OCI-M2 (cell line): ENCODE measurements at regions not wholly inside any gene's neighbourhood (a gene's known extent, or its start where the extent isn't known, plus 50 kb on each side); places are given as distances from the start of the nearest gene placed in this dataset.
"Not testable (repeated sequence)": the region's sequence is repeated elsewhere in the genome, so short reads cannot be mapped to it uniquely, and the experiment has no call there.

Experiments used
- DNase-seq: peaks from one replicate; lab custom pipeline; 2025; ENCODE audit not compliant: unreplicated experiment; lab: John Stamatoyannopoulos, UW

- DNase-seq = not testable (repeated sequence)
Measured at GRCh38 chr14:105620865-105621471, 94.6 kb downstream of the TMEM121 start.

- not testable (repeated sequence) for DNase-seq
Measured at GRCh38 chr14:105621479-105622328, 95.3 kb downstream of the TMEM121 start.

- DNase-seq = no peak
Measured at GRCh38 chr14:105622329-105622955, 96.1 kb downstream of the TMEM121 start.

DNA sequence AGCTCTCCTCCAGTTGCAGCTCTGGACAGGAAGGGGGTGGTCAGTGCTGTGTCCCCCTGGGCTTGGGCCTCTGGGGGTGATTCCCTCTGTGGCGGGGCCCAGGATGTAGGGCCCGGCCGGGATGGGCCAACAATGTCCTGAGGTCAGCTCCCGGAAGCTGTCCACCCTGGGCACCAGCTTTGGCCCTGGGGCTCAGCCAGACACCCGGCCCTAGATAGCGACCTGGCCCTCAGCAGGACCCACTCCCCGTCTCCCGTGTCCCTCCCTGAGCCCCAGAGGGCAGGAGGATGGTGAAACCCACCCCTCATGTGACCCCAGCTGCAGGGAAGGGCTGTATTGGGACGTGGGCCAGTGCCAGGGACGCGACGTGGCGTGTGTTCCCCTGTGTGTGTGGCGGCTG, 96.8 kb downstream of the TMEM121 start:
- DNase-seq = not testable (repeated sequence)

DNA sequence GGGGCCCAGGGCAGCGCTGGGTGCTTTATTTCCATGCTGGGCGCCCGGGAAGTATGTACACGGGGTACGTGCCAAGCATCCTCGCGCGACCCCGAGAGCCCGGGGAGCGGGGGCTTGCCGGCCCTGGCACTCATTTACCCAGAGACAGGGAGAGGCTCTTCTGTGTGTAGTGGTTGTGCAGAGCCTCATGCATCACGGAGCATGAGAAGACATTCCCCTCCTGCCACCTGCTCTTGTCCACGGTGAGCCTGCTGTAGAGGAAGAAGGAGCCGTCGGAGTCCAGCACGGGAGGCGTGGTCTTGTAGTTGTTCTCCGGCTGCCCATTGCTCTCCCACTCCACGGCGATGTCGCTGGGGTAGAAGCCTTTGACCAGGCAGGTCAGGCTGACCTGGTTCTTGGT, 98.0 kb downstream of the TMEM121 start:
- not testable (repeated sequence) for DNase-seq

GRCh38 chr14:105624749-105625434, 98.5 kb downstream of the TMEM121 start:
- DNase-seq = not testable (repeated sequence)

DNA sequence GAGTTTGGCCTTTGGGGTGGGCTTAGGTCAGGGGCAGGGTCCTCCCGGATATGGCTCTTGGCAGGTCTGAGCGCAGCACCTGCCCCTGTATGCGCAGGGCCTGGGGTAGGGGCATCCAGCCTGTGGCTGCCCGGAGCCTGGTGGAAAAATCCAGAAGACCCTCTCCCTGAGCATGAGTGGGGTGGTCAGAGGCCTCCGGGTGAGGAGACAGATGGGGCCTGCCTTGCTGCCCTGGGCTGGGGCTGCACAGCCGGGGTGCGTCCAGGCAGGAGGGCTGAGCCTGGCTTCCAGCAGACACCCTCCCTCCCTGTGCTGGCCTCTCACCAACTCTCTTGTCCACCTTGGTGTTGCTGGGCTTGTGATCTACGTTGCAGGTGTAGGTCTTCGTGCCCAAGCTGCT, 99.1 kb downstream of the TMEM121 start:
- not testable (repeated sequence) for DNase-seq

DNA sequence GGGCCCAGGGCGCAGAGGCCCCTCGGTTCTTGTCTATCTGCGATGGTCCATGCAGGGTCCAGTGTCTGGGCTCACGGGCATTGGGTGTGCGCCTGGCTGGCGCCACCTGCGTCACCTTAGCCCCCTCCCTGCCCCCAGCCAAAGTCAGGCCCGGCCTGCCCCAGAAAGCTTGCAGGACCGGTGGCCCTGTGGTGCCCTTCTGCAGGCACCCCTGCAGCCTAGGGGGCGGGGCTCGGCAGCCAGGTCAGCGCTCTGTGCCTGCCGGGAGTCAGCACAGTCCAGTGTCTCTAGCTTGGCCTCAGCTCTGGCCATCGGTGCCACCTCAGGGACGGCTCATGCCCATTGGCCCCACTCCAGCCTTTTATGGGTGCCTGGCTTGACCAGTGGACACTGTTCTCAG, 99.7 kb downstream of the TMEM121 start:
- not testable (repeated sequence) for DNase-seq

DNA sequence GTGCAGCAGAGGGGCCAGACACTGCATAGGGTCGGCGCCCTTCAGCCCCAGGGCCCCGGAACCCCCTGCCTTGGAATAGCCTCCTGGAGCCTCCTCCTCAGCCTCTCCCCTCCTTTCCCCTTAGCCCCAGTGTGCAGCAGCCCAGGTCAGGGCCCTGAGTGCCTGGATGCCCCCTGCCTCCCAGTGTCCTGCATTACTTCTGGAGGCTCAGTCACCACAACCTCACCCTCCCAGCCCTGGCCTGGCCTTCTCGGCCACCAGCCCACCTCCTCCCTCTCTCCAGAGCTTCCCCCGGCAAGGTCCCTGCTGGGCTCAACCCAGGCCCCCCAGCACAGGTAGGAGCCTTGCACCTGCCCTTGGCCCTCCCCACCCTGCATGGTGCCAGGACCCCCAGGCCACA, 100.3 kb downstream of the TMEM121 start:
- DNase-seq = not testable (repeated sequence)

- DNase-seq = not testable (repeated sequence)
Measured at GRCh38 chr14:105627287-105627686, 100.9 kb downstream of the TMEM121 start.

DNA sequence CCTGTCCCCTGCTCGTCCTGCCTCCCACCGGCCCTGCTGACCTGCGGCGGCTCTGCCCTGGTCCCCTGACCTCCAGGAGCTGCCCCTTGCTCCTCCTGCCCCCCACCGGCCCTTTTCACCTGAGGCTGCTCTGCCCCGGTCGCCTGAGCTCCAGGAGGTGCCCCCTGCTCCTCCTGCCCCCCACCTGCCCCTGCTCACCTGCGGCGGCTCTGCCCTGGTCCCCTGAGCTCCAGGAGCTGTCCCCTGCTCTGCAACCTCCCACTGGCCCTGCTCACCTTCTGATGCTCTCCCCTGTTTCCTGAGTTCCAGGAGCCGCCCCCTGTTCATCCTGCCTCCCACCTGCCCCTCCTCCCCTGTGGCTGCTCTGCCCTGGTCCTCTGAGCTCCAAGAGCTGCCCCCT, 101.3 kb downstream of the TMEM121 start:
- no peak for DNase-seq

DNA sequence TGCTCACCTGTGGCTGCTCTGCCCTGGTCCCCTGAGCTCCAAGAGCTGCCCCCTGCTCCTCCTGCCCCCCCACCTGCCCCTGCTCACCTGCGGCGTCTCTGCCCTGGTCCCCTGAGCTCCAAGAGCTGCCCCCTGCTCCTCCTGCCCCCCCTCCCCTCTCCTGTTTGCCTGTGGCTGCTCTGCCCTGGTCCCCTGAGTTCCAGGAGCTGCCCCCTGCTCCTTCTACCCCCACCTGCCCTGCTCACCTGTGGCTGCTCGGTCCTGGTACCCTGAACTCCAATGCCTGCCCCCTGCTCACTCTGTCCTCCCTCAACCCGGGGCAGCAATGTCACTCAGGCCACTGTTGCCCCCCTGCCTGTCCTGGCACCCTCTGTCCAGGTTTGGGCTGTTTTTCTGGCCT, 101.7 kb downstream of the TMEM121 start:
- DNase-seq = not testable (repeated sequence)

DNA sequence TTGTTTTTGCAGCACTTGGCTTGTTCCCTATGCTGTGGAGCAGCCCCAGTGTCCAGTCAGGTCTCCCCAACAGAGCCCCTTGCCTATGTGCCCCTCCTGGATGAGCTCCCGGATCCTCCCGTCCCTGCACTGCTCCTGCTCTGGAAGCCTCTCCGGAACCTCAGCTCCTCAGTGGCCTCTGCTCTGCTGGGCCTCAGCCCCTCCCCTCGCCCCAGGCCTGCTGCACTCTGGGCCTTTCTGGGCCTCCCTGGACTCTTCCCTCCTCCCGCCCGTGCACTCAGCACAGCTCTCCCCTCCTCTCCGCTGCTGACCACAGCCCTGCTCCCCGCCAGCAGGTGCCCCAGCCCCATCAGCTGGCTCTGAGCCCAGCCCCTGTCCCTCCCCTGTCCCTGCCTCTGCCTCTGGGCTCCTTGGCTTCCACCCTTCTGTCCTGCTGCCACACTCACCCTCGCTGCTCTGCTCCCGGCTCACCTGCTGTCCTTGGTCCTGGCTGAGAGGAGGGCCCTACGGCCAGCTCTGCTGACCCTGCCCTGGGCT, 102.2 kb downstream of the TMEM121 start:
- not testable (repeated sequence) for DNase-seq

DNA sequence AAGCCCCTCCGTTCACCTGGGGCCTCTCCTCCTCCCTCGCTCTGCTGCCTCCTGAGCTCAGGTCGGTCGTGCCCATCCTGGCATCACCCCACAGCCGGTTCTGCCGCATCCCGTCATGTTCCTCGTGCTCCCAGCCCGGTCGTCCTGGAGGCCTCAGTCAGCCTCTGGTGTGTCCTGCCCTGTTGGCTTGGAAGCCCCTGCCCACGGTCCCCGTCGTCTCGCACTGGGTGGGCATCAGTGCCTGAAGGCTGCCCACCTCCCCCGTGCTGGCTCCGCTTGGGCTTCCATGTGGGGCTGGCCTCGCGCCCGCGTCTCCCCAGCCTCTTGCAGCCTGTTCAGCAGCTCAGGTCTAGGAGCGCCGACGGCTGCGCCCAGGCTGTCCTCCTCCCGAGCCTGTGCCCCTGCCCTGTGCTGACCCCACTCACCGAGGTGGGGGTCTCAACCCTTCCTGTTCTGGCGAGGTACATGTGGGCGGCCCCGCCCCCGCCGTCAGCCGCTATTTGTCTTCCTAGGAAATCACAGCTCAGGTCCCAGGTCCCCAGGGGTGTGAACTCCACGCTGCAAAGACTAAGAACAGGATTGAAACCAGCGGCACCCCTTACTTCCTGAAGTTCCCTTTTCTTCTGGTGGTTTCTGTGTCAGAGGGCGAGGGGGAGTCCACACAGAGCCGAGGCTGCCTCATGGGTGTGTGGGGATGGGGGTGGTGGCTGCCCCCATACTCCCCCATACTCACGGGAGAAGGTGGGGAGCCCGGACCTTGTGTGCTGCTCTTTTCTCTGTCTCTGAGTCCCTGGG, 102.9 kb downstream of the TMEM121 start:
- DNase-seq = not testable (repeated sequence)

DNA sequence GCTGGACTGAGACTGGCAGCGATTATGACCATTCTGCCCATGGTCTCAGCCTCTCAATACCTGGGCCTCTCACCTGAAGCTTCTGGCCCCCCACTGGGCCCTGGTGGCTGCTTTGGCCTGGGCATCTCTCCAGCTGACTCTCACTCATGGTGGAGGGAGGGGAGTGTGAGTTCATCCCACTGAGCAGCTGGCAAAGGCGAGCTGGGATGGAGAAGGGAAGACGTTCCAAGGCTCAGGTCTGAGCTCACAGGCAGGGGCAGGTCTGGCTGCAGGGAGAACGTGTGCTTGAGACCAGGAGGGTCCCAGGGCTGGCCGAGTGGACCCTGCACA, 103.5 kb downstream of the TMEM121 start:
- no peak for DNase-seq

- not testable (repeated sequence) for DNase-seq
Measured at GRCh38 chr14:105630293-105630934, 104.0 kb downstream of the TMEM121 start.

- DNase-seq = not testable (repeated sequence)
Measured at GRCh38 chr14:105630935-105631779, 104.8 kb downstream of the TMEM121 start.

GRCh38 chr14:105632010-105632409, 105.6 kb downstream of the TMEM121 start:
- no peak for DNase-seq

- DNase-seq = not testable (repeated sequence)
Measured at GRCh38 chr14:105633596-105633995, 107.2 kb downstream of the TMEM121 start.
